Stomach smooth muscle (tissue), 2 donors: ENCODE measurements at regions not wholly inside any gene's neighbourhood (a gene's known extent, or its start where the extent isn't known, plus 50 kb on each side); places are given as distances from the start of the nearest gene placed in this dataset.

ENCODE experiments used
- H3K27ac ChIP-seq: one replicate; pipeline ENCODE4 v1.7.0; 2013; ENCODE audit warnings: mild to moderate bottlenecking, low read length, inconsistent platforms
- H3K27me3 ChIP-seq, 2 donors: one replicate each; pipeline ENCODE4 v1.7.0; 2013; ENCODE audit warnings: low read length in 2 of 2; ENCODE audit not compliant: insufficient read depth in 2 of 2, control insufficient read depth in 1 of 2
- H3K36me3 ChIP-seq, 2 donors: one replicate each; pipeline ENCODE4 v1.7.0; 2013; ENCODE audit warnings: low read length in 2 of 2; ENCODE audit not compliant: control insufficient read depth in 2 of 2, insufficient read depth in 2 of 2
- H3K4me1 ChIP-seq: one replicate; pipeline ENCODE4 v1.7.0; 2013; ENCODE audit warnings: low read length; ENCODE audit not compliant: control insufficient read depth, insufficient read depth
- H3K4me3 ChIP-seq, 2 donors: one replicate each; pipeline ENCODE4 v1.7.0; 2013; ENCODE audit warnings: low read length in 2 of 2
- H3K9ac ChIP-seq, 2 donors: one replicate each; pipeline ENCODE4 v1.7.0; 2013; ENCODE audit warnings: low read length in 2 of 2, mild to moderate bottlenecking in 1 of 2
- H3K9me3 ChIP-seq, 2 donors: one replicate each; pipeline ENCODE4 v1.7.0; 2013; ENCODE audit warnings: low read length in 2 of 2; ENCODE audit not compliant: control insufficient read depth in 2 of 2
- donor health status: healthy.
- donor health status: Pancreatic carcinoma.

DNA sequence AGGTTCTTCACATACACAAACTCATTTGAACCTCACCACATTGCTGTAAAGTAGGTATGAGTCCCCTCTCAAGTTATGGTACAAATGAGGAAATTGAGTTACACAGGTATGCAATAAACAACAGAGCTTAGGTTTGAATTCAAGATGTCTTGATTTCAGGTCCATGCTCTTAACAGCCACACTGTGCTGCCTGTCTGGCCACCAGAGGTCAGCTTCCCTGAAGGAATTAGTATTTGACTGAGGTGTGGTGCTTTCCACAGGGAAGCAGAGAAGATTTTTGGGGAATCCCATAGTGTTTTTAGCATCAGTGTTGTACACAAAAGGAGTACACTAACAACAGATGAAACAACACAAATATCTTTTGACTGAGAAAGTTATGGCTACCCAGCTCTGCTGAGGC is 94.4 kb upstream of the ITGA1 start:
- no peaks in the 10 kb centered on the region for H3K9me3 ChIP-seq

DNA sequence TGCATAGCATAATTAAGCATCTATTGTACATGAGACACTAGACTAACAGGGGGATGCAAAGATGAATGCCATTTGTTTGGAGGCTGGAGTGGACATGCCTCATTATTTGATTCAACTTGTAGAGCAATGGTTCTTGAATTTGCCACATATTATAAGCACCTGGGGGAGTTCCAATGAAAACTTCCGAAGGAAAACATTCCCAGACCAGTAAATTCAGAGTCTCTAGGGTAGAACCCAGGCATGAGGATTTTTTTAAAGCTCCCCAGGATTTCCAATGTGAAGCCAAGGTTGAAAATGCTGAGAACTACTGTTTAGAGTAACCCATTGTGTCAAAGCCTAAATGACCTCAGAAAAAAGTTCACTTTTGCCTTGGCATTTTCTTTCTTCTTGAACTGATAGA is 93.9 kb upstream of the ITGA1 start:
- H3K4me3 ChIP-seq: no peak overlapping the region
- no peaks in the 10 kb centered on the region for H3K27me3 ChIP-seq
- no peak overlapping the region for H3K9ac ChIP-seq
- H3K9me3 ChIP-seq: no peaks in the 10 kb centered on the region
- no peak overlapping the region for H3K27ac ChIP-seq
- H3K36me3 ChIP-seq: no peaks in the 10 kb centered on the region
- peaks cover 3% of the 10 kb centered on the region for H3K4me1 ChIP-seq

More for the DNA sequence above, 94.4 kb upstream of the ITGA1 start:
- Histone ChIP-seq H3K4me3 (no peak overlapping the region), H3K9ac (no peak overlapping the region), H3K27me3 (no peaks in the 10 kb centered on the region), H3K4me1 (peaks cover 3% of the 10 kb centered on the region), H3K36me3 (no peaks in the 10 kb centered on the region), H3K27ac (no peak overlapping the region)

DNA sequence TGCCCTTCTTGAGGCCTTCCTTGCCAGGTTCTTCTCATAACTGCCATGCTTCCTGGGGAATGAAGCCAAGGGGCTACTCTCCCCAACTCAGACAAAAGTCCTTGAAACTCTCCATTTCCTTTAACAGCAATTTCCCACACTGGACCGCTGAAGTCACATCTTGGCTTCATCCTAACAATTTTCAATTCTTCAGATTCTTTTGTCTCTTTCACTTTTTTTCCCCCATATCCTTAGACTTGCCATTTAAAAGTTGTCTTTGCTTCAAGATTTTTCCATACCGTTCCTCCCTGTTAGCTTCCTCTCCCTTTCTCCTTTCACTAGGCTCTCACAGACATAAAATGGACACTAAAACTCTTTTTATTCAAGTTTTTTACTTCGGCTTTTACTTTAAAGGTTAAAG is 93.1 kb upstream of the ITGA1 start:
- peaks cover 3% of the 10 kb centered on the region for H3K4me1 ChIP-seq
- no peak overlapping the region for H3K27ac ChIP-seq
- no peaks in the 10 kb centered on the region for H3K27me3 ChIP-seq
- no peak overlapping the region for H3K9ac ChIP-seq
- no peak overlapping the region for H3K4me3 ChIP-seq
- no peaks in the 10 kb centered on the region for H3K9me3 ChIP-seq
- H3K36me3 ChIP-seq: no peaks in the 10 kb centered on the region

DNA sequence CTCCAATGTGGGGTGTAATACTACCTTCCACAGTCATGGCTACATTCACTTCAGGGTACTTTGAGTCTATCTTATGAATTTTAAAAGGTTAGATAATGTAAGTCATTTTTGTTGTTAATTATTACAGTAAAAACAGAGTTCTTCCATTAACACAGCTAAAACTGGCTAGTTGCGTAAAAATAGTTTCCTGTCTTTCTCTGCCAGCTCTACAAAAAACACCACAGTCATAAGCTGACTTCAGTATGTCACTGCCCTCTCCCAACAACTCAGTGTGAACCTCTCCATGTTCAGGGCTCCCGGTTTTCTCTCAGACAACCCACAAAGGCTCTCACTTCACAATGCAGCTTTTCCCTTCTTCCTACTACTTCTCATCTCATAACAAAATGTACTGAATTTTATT is 84.8 kb upstream of the ITGA1 start:
- no peaks in the 10 kb centered on the region for H3K4me1 ChIP-seq
- H3K27ac ChIP-seq: no peak overlapping the region

DNA sequence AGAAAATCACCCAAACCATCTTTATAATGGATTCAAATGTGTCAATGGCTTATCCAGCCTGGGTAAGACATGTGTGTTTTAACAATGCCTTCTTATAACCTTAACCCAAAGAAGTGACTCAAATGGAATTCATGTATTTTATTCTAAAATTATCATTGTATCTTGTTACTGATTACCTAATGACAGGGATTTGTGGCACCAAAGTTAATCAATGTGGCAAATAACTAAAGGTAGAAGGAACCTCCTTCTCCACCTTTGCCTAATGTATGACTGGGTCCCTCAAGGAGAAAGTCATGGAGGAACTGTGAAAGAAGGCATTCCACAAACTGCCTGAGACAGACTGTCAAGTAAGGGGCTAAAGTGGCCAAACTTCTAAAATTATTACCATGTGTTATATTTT is 84.4 kb upstream of the ITGA1 start:
- H3K4me3 ChIP-seq: no peak overlapping the region
- H3K4me1 ChIP-seq: no peaks in the 10 kb centered on the region
- no peak overlapping the region for H3K27ac ChIP-seq
- no peaks in the 10 kb centered on the region for H3K27me3 ChIP-seq
- no peaks in the 10 kb centered on the region for H3K36me3 ChIP-seq
- H3K9me3 ChIP-seq: no peaks in the 10 kb centered on the region
- no peak overlapping the region for H3K9ac ChIP-seq

More for the DNA sequence above, 84.8 kb upstream of the ITGA1 start:
- Histone ChIP-seq H3K36me3 (no peaks in the 10 kb centered on the region), H3K27me3 (no peaks in the 10 kb centered on the region), H3K9me3 (no peaks in the 10 kb centered on the region), H3K9ac (no peak overlapping the region), H3K4me3 (no peak overlapping the region)

DNA sequence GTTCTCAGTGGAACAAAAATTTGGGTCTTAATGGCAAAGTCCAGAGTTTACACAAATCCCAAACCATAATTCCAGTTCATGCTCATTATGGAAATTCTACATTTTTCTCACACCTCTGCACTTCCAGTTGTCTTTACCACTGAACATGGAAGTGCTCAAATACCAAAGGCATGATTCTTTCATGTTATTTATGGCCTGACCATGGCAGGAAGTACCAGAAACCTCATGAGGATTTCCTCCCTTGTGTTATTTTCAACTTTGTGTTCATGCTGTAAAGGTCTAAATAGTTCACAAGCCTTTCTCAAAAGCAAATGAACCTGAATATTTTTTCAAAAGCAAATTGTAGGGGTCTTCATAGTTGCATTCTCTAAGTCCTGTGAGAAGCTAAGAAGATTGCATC is 82.0 kb upstream of the ITGA1 start:
- no peak overlapping the region for H3K27ac ChIP-seq
- no peaks in the 10 kb centered on the region for H3K27me3 ChIP-seq
- no peaks in the 10 kb centered on the region for H3K4me1 ChIP-seq
- H3K4me3 ChIP-seq: no peak overlapping the region
- H3K9ac ChIP-seq: no peak overlapping the region
- no peaks in the 10 kb centered on the region for H3K9me3 ChIP-seq
- no peaks in the 10 kb centered on the region for H3K36me3 ChIP-seq

DNA sequence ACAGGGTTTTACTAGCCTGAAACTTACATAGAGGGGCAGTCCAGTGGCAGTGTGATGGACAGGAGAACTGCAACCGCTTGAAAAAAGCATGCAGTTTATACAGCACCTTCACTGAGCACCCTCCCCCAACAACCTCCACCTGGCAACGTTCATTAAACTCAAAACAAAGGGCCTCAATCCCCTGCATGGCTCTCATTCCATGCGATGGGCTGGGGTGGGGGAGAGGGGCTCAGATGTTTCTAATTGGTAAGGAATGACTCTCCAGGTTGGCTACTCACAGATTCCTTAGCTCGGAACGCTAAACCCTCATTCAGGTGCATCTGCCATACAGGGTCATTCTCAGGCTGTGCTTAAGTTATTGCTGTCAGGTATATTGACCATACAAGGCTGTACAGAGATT is 80.9 kb upstream of the ITGA1 start:
- H3K9ac ChIP-seq: no peak overlapping the region
- H3K4me3 ChIP-seq: no peak overlapping the region
- no peaks in the 10 kb centered on the region for H3K36me3 ChIP-seq
- H3K27me3 ChIP-seq: no peaks in the 10 kb centered on the region
- no peaks in the 10 kb centered on the region for H3K9me3 ChIP-seq
- H3K4me1 ChIP-seq: no peaks in the 10 kb centered on the region
- no peak overlapping the region for H3K27ac ChIP-seq

DNA sequence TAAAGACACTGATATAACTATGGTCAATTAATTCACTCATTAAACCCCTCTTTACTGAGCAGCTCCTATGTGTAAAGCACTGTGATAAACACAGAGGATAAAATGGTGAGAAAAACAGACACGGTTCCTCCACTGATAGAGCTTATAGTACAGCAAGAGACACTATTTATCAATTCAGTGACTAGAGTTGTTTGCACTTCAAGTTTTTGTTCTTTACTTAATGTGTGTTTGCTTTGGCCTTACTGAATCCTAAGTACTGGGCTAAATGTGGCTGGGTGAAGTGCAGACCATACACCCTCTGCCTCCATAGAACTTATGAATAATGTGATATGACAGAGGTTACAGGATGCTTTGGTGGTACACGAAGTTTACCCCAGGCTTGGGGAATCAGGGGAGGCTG is 80.1 kb upstream of the ITGA1 start:
- Histone ChIP-seq H3K27ac (no peak overlapping the region), H3K4me1 (no peaks in the 10 kb centered on the region), H3K36me3 (no peaks in the 10 kb centered on the region), H3K9ac (no peak overlapping the region), H3K4me3 (no peak overlapping the region), H3K9me3 (no peaks in the 10 kb centered on the region), H3K27me3 (no peaks in the 10 kb centered on the region)

DNA sequence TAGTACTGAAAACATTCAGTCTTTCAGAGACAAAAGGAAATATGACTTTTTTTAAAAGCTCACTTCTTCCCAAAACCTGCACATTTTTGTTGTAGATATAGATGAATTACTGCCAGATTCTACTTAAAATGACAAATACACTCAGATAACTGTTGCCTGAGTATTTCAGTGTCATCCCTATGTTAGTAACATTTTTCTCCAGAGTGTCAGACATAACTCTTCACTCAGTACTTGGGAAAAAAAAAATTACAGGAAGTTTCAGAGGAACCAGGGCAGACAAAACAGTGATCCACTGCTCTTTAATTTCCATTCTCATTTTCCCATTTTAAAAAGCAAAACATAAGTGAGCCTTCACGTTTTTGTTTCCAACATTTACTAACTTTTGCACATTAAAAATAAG is 79.3 kb upstream of the ITGA1 start:
- no peak overlapping the region for H3K4me3 ChIP-seq
- H3K27ac ChIP-seq: no peak overlapping the region
- H3K4me1 ChIP-seq: no peaks in the 10 kb centered on the region

DNA sequence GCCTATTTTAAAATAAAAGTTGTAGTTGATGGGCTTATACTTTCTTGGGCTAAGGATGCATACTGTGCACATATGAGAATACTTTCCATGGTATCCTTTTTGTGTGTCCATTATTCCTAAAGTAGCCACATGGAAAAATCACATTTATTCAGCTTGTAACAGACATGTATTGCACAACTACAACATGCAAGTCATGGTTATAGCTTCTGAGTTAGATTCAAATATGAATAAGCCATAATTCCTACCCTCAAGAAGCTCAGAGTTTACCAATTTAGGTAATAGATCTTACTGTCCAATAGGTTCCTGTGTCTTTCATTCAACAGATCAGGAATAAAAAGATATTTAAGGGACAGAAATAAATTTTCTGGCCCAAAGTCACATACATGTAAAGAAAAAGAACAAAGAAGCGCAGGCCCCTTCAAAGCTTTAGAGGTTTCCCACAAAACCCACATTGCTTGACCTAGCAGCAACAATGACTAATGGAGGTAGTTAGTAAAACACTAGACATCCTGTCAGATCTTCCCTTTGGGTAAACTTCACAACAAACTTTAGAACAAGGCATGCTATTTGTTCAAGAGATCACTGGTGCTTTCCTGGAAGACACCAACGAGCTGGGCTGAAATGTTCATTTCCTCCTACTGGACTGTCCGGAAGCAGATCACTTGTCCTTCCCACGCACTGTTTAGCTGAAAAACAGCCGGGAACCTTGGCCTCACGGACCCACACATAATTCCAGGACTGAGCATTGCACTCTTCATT is 78.4 kb upstream of the ITGA1 start:
- Histone ChIP-seq H3K4me3 (no peak overlapping the region), H3K36me3 (no peaks in the 10 kb centered on the region), H3K27me3 (no peaks in the 10 kb centered on the region), H3K27ac (no peak overlapping the region), H3K4me1 (no peaks in the 10 kb centered on the region), H3K9ac (no peak overlapping the region), H3K9me3 (no peaks in the 10 kb centered on the region)

More for the DNA sequence above, 79.3 kb upstream of the ITGA1 start:
- Histone ChIP-seq H3K36me3 (no peaks in the 10 kb centered on the region), H3K27me3 (no peaks in the 10 kb centered on the region), H3K9me3 (no peaks in the 10 kb centered on the region), H3K9ac (no peak overlapping the region)

DNA sequence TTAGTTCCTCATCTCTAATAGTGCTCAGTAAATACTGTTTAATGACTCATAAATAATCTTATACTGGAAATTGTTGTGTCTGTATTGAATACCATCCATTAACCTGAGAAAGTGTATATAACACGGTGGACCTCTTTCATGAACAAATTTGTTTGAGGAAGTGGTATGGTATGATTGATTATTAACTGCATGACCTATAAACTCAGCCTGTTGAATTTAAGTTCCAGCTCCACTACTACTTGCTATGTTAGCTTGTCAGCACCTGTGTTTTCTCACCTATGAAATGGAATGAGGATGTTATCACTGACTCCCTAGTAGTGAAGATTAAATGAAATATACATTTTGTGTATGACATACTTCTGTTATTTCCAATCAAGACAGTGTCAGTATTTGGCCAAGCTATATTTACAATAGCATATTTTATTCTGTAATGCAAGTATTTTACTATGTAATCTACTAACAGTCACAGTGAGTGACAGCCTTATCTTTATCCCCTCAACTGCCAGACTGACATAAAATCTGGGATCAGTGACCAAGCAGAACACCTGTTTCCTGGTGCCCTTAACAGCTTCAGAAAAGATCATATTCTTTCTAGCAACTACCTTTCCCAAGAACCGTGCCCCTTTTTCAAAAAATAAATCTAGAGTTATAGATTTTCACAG is 77.3 kb upstream of the ITGA1 start:
- no peak overlapping the region for H3K27ac ChIP-seq
- H3K27me3 ChIP-seq: no peaks in the 10 kb centered on the region
- H3K36me3 ChIP-seq: no peaks in the 10 kb centered on the region
- no peak overlapping the region for H3K4me3 ChIP-seq
- H3K9me3 ChIP-seq: no peaks in the 10 kb centered on the region
- no peak overlapping the region for H3K9ac ChIP-seq
- no peaks in the 10 kb centered on the region for H3K4me1 ChIP-seq
